Thyroid gland (tissue), 4 donors: ENCODE measurements at regions not wholly inside any gene's neighbourhood (a gene's known extent, or its start where the extent isn't known, plus 50 kb on each side); places are given as distances from the start of the nearest gene placed in this dataset.

Experiments
- CTCF ChIP-seq, 6 experiments: fragments of 200-600 bp in 3 of 6; fragments of 450-650 bp in 3 of 6; sonication (generic) in 3 of 6; IDR thresholded peaks; one replicate each; pipeline ENCODE4 v1.5.1; 2016 to 2019; ENCODE audit warnings: antibody characterized with exemption in 6 of 6, mild to moderate bottlenecking in 2 of 6, inconsistent platforms in 1 of 6, moderate library complexity in 1 of 6
- POLR2A ChIP-seq, 2 donors: fragments of 450-650 bp; IDR thresholded peaks; one replicate each; pipeline ENCODE4 v1.6.1; 2017; ENCODE audit warnings: antibody characterized with exemption in 2 of 2, mild to moderate bottlenecking in 2 of 2, moderate library complexity in 1 of 2

DNA sequence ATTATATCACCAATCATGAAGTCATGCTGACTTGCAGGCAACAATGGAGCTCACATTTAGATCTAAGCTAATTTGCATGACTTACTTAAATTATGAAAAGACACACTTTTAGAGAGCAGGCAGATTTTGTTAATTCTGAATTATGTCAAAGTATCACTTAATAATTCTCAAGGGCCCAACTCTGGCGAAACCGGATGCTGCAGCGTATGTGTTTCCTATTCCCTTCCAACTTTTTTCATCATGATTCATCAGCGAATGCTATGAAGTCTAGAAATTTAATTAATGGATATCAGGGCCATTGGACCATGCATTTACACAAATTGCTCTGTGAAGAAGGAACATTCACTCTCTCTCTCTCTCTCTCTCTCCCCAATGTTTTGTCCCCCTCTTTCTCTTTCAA, 63.5 kb upstream of the GOLGA8A start:
- TF ChIP-seq CTCF (IDR thresholded peaks at IDR 0.05) (no peak), POLR2A (IDR thresholded peaks at IDR 0.05) (no peak)
